ENCODE measurements at regions not wholly inside any gene's neighbourhood (a gene's known extent, or its start where the extent isn't known, plus 50 kb on each side); places are given as distances from the start of the nearest gene placed in this dataset.

- TF ChIP-seq FOXM1 (IDR thresholded peaks at IDR 0.05; ENCODE audit: borderline replicate concordance) = no peak
- no peak for TF ChIP-seq ELF4 (IDR thresholded peaks at IDR 0.05)
- TF ChIP-seq, protein P1, sequence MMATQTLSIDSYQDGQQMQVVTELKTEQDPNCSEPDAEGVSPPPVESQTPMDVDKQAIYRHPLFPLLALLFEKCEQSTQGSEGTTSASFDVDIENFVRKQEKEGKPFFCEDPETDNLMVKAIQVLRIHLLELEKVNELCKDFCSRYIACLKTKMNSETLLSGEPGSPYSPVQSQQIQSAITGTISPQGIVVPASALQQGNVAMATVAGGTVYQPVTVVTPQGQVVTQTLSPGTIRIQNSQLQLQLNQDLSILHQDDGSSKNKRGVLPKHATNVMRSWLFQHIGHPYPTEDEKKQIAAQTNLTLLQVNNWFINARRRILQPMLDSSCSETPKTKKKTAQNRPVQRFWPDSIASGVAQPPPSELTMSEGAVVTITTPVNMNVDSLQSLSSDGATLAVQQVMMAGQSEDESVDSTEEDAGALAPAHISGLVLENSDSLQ (IDR thresholded peaks at IDR 0.05) = no peak
- TF ChIP-seq LEF1 (IDR thresholded peaks at IDR 0.05; ENCODE audit: borderline replicate concordance) = no peak
Measured at GRCh38 chr5:116834796-116835515, 260.3 kb upstream of the SEMA6A start.

Data from HEK293T (cell line).